GM12878 (cell line): ENCODE measurements at regions not wholly inside any gene's neighbourhood (a gene's known extent, or its start where the extent isn't known, plus 50 kb on each side); places are given as distances from the start of the nearest gene placed in this dataset.

ENCODE experiments used
- ATAC-seq: fragments of 200-7000 bp; cut with Tn5 transposase; 3 replicates; pipeline ENCODE4 v1.9.1; 2020; ENCODE audit warnings: mild to moderate bottlenecking, moderate library complexity
- BruUV-seq: library from RNA; stranded (reverse); fragments of 400-500 nt; replicated peaks from 2 replicates; lab custom pipeline; 2021; lab: Mats Ljungman, UMichigan
- CTCF ChIA-PET: fragments of 300-600 bp; sonication (Branson Sonifier 250); formaldehyde crosslinking; extraction: SDS; loops from one replicate; lab custom pipeline; 2021; ENCODE audit warnings: inconsistent platforms; lab: Yijun Ruan, JAX
- POLR2A ChIA-PET: fragments of 350-600 bp; formaldehyde crosslinking; extraction: SDS; loops from one replicate; lab custom pipeline; 2021; ENCODE audit warnings: inconsistent platforms; lab: Charles Lee
- RAD21 ChIA-PET: fragments of 300-600 bp; sonication (Branson Sonifier 250); formaldehyde crosslinking; loops from one replicate; lab custom pipeline; 2023; ENCODE audit warnings: antibody characterized with exemption; ENCODE audit not compliant: unreplicated experiment; lab: Charles Lee
- SMC1A ChIA-PET: fragments of 300-600 bp; sonication (Branson Sonifier 250); formaldehyde crosslinking; loops from one replicate; lab custom pipeline; 2023; ENCODE audit not compliant: unreplicated experiment, uncharacterized antibody; lab: Charles Lee
- DNase-seq: peaks from one replicate; pipeline ENCODE4 v3.0.0-alpha.2; 2011; ENCODE audit warnings: low read depth, low spot score
- FAIRE-seq: peaks from 3 replicates; lab custom pipeline; 2011; peaks lifted over from hg19 to GRCh38; lab: Jason Lieb, UNC
- H2AFZ ChIP-seq: 2 replicates; pipeline ENCODE4 v1.6.0; 2011; ENCODE audit warnings: low read depth, low read length, control low read depth; ENCODE audit not compliant: control insufficient read depth
- H3K27ac ChIP-seq: 2 replicates; pipeline ENCODE4 v1.5.1; 2011; ENCODE audit warnings: control low read depth; ENCODE audit not compliant: control insufficient read depth, insufficient read depth
- H3K27me3 ChIP-seq, 2 experiments: replicated peaks in 1 of 2; 2 replicates each; pipeline versions ENCODE4 v1.6.0 to v1.6.1; 2011; ENCODE audit warnings: low read length in 1 of 2; ENCODE audit not compliant: control insufficient read depth in 2 of 2, insufficient read depth in 2 of 2
- H3K36me3 ChIP-seq, 2 experiments: 2 replicates each; pipeline ENCODE4 v1.5.1; 2011; ENCODE audit warnings: low read length in 1 of 2; ENCODE audit not compliant: control insufficient read depth in 2 of 2, insufficient read depth in 2 of 2
- H3K4me1 ChIP-seq: 2 replicates; pipeline ENCODE4 v1.6.1; 2011; ENCODE audit warnings: mild to moderate bottlenecking, low read length, moderate library complexity, mixed read lengths; ENCODE audit not compliant: control insufficient read depth, insufficient read depth
- H3K4me2 ChIP-seq: 2 replicates; pipeline ENCODE4 v1.6.0; 2011; ENCODE audit warnings: control low read depth; ENCODE audit not compliant: control insufficient read depth, insufficient read depth
- H3K4me3 ChIP-seq: fragments of 200-600 bp; sonication (generic); 2 replicates; pipeline ENCODE4 v1.5.1; 2016
- H3K79me2 ChIP-seq: 2 replicates; pipeline ENCODE4 v1.6.0; 2011; ENCODE audit warnings: low read length; ENCODE audit not compliant: control insufficient read depth, insufficient read depth
- H3K9ac ChIP-seq: 2 replicates; pipeline ENCODE4 v1.8.0; 2011; ENCODE audit warnings: low read length, control low read depth, mixed read lengths; ENCODE audit not compliant: control insufficient read depth, insufficient read depth
- H3K9me3 ChIP-seq: replicated peaks from 3 replicates; pipeline ENCODE4 v1.5.1; 2011; ENCODE audit warnings: mild to moderate bottlenecking, low read length; ENCODE audit not compliant: control insufficient read depth, insufficient read depth
- H4K20me1 ChIP-seq: 2 replicates; pipeline ENCODE4 v1.6.0; 2011; ENCODE audit not compliant: control insufficient read depth, insufficient read depth
- ASH2L ChIP-seq: fragments of 300-600, 200-600 bp; sonication (generic); IDR thresholded peaks from 2 replicates; pipeline ENCODE4 v1.6.1; 2017; ENCODE audit warnings: low read depth, mild to moderate bottlenecking, borderline replicate concordance
- ATF3 ChIP-seq: IDR thresholded peaks from 2 replicates; pipeline ENCODE4 v1.6.1; 2011; ENCODE audit warnings: low read depth, mild to moderate bottlenecking, low read length, moderate library complexity, borderline replicate concordance; ENCODE audit errors: extremely low read depth
- ATF7 ChIP-seq: fragments of 450-650 bp; IDR thresholded peaks from 2 replicates; pipeline ENCODE4 v1.6.1; 2016; ENCODE audit warnings: low read depth, mild to moderate bottlenecking
- BACH1 ChIP-seq: fragments of 450-650 bp; IDR thresholded peaks from 2 replicates; pipeline ENCODE4 v1.6.1; 2017; ENCODE audit warnings: mild to moderate bottlenecking, borderline replicate concordance
- BHLHE40 ChIP-seq, 2 experiments: fragments of 450-650 bp in 1 of 2; IDR thresholded peaks; 2 replicates each; pipeline ENCODE4 v1.6.1; 2011 to 2017; ENCODE audit warnings: low read depth in 2 of 2, borderline replicate concordance in 1 of 2, improper control_type of control experiment in 1 of 2, low read length in 1 of 2, mild to moderate bottlenecking in 1 of 2
- CBFB ChIP-seq: IDR thresholded peaks from 2 replicates; pipeline ENCODE4 v1.6.1; 2016; ENCODE audit warnings: antibody characterized with exemption, low read depth
- EGR1 ChIP-seq, 2 experiments: IDR thresholded peaks; 1 replicate in 1 of 2; 2 replicates in 1 of 2; pipeline ENCODE4 v1.6.1; 2011 to 2012; ENCODE audit warnings: low read depth in 2 of 2, low read length in 2 of 2, borderline replicate concordance in 1 of 2, mild to moderate bottlenecking in 1 of 2, moderate library complexity in 1 of 2
- FOS ChIP-seq: IDR thresholded peaks from 3 replicates; pipeline ENCODE4 v1.6.1; 2011; ENCODE audit warnings: borderline replicate concordance; ENCODE audit not compliant: insufficient read length; ENCODE audit errors: extremely low read depth
- HCFC1 ChIP-seq: fragments of 150-350 bp; IDR thresholded peaks from 2 replicates; pipeline ENCODE4 v1.6.1; 2014; ENCODE audit warnings: low read length
- HDAC2 ChIP-seq: fragments of 200-600 bp; sonication (generic); IDR thresholded peaks from 2 replicates; pipeline ENCODE4 v1.6.1; 2017
- IRF5 ChIP-seq: fragments of 450-650 bp; IDR thresholded peaks from 2 replicates; pipeline ENCODE4 v1.6.1; 2017; ENCODE audit warnings: borderline replicate concordance
- JUND ChIP-seq: IDR thresholded peaks from 2 replicates; pipeline ENCODE4 v1.6.1; 2012; ENCODE audit warnings: low read depth, mild to moderate bottlenecking, low read length, improper control_type of control experiment, moderate library complexity
- NR2C2 ChIP-seq: IDR thresholded peaks from 2 replicates; pipeline ENCODE4 v1.6.1; 2011; ENCODE audit warnings: borderline replicate concordance, low read depth; ENCODE audit not compliant: control insufficient read depth, insufficient read length
- NRF1 ChIP-seq: conservative IDR thresholded peaks from 2 replicates; pipeline ENCODE4 v1.6.1; 2011; ENCODE audit warnings: mild to moderate bottlenecking, low read depth, low read length, improper control_type of control experiment
- RBBP5 ChIP-seq: fragments of 200-600 bp; sonication (generic); conservative IDR thresholded peaks from 2 replicates; pipeline ENCODE4 v1.6.1; 2016
- SMC3 ChIP-seq: IDR thresholded peaks from 2 replicates; pipeline ENCODE4 v1.6.1; 2011; ENCODE audit warnings: low read length, improper control_type of control experiment, borderline replicate concordance
- TCF12 ChIP-seq: IDR thresholded peaks from 2 replicates; pipeline ENCODE4 v1.6.1; 2011; ENCODE audit warnings: low read depth, mild to moderate bottlenecking, low read length
- TCF7 ChIP-seq: IDR thresholded peaks from 2 replicates; pipeline ENCODE4 v1.6.1; 2014; ENCODE audit warnings: antibody characterized with exemption, borderline replicate concordance
- WGBS: methylation state at CpG from one replicate; pipeline ENCODE4 v1.1.6; 2016; ENCODE audit warnings: low lambda C conversion rate; ENCODE audit not compliant: insufficient replicate concordance, insufficient coverage; ENCODE audit errors: missing lambda C conversion rate; 5-methylcytosine and 5-hydroxymethylcytosine counted together
- in situ Hi-C: fragments of 300-500 bp; cut with MboI; formaldehyde crosslinking; loops from 9 replicates; pipeline ENCODE4 v1.14.3; 2018; ENCODE audit warnings: mixed read lengths
- intact Hi-C: fragments of 100-400 bp; cut with micrococcal nuclease; formaldehyde crosslinking; loops from one replicate; pipeline ENCODE4 v1.14.2; 2022; ENCODE audit not compliant: unreplicated experiment

GRCh38 chr3:22284559-22284958, 533.5 kb upstream of the ZNF385D start:
- Histone ChIP-seq H2AFZ (no peak overlapping the region), H3K4me2 (no peak overlapping the region), H3K4me3 (no peak overlapping the region), H3K27ac (no peak overlapping the region), H3K9me3 (no peaks in the 10 kb centered on the region), H4K20me1 (no peaks in the 10 kb centered on the region), H3K36me3 (no peaks in the 10 kb centered on the region), H3K27me3 (no peaks in the 10 kb centered on the region), H3K79me2 (no peaks in the 10 kb centered on the region), H3K9ac (no peak overlapping the region), H3K4me1 (no peaks in the 10 kb centered on the region)
- CTCF ChIA-PET: no interaction called here
- SMC1A ChIA-PET: no interaction called here
- FAIRE-seq (no peak), DNase-seq (no peak), ATAC-seq (no peak)
- POLR2A ChIA-PET: no interaction called here
- in situ Hi-C loops (no loop called here), intact Hi-C loops (no loop called here)
- BruUV-seq: no TSS peak
- WGBS: 50% methylated on average over 1 of the region's 1 CpG
- TF ChIP-seq CBFB (no peak), JUND (no peak), TCF7 (no peak), TCF12 (no peak), FOS (no peak), EGR1 (IDR thresholded peaks at IDR 0.05; ENCODE audit: borderline replicate concordance in 1 of 2, low read depth in 2 of 2, low read length in 2 of 2) (no peak), ATF3 (no peak), IRF5 (no peak), NRF1 (no peak), RBBP5 (no peak), HDAC2 (no peak), NR2C2 (no peak), HCFC1 (no peak), ATF7 (no peak), ASH2L (no peak), SMC3 (no peak), BACH1 (no peak), BHLHE40 (IDR thresholded peaks at IDR 0.05; ENCODE audit: borderline replicate concordance in 1 of 2, low read depth in 2 of 2, low read length in 1 of 2) (no peak)
- RAD21 ChIA-PET: no interaction called here
